ENCODE measurements at regions not wholly inside any gene's neighbourhood (a gene's known extent, or its start where the extent isn't known, plus 50 kb on each side); places are given as distances from the start of the nearest gene placed in this dataset.
"Not testable (repeated sequence)": the region's sequence is repeated elsewhere in the genome, so short reads cannot be mapped to it uniquely, and the experiment has no call there.

- no peak for DNase-seq
These were observed 157.2 kb upstream of the RREB1 start for GRCh38 chr6:6950373-6951145.

GRCh38 chr6:6951355-6951754, 156.4 kb upstream of the RREB1 start:
- DNase-seq, result no peak

GRCh38 chr6:6952484-6952883, 155.3 kb upstream of the RREB1 start:
- no peak for DNase-seq

- not testable (repeated sequence) for DNase-seq
These were observed 154.8 kb upstream of the RREB1 start for GRCh38 chr6:6952927-6953326.

- DNase-seq, result no peak
These were observed 147.1 kb upstream of the RREB1 start for GRCh38 chr6:6960571-6961251.

- DNase-seq, result no peak
These were observed 145.7 kb upstream of the RREB1 start for GRCh38 chr6:6962086-6962485.

- no peak for DNase-seq
These were observed 145.1 kb upstream of the RREB1 start for GRCh38 chr6:6962699-6963098.

GRCh38 chr6:6963390-6963789, 144.4 kb upstream of the RREB1 start:
- not testable (repeated sequence) for DNase-seq

- DNase-seq, result no peak
These were observed 143.1 kb upstream of the RREB1 start for GRCh38 chr6:6964675-6965074.

GRCh38 chr6:6966127-6966526, 141.6 kb upstream of the RREB1 start:
- no peak for DNase-seq

- DNase-seq, result no peak
These were observed 141.2 kb upstream of the RREB1 start for GRCh38 chr6:6966569-6966968.

- no peak for DNase-seq
These were observed 139.4 kb upstream of the RREB1 start for GRCh38 chr6:6968357-6968730.

- DNase-seq, result no peak
These were observed 138.8 kb upstream of the RREB1 start for GRCh38 chr6:6968731-6969552.

GRCh38 chr6:6969761-6970223, 138.0 kb upstream of the RREB1 start:
- DNase-seq, result no peak

- no peak for DNase-seq
These were observed 136.9 kb upstream of the RREB1 start for GRCh38 chr6:6970851-6971250.

GRCh38 chr6:6971369-6971768, 136.4 kb upstream of the RREB1 start:
- no peak for DNase-seq

- peak; percentile 63 for DNase-seq
These were observed 135.3 kb upstream of the RREB1 start for GRCh38 chr6:6972456-6972855.

GRCh38 chr6:6973721-6974120, 134.0 kb upstream of the RREB1 start:
- no peak for DNase-seq

- DNase-seq, result no peak
These were observed 132.2 kb upstream of the RREB1 start for GRCh38 chr6:6975459-6976111.

GRCh38 chr6:6976193-6976592, 131.6 kb upstream of the RREB1 start:
- DNase-seq, result no peak

- no peak for DNase-seq
These were observed 129.0 kb upstream of the RREB1 start for GRCh38 chr6:6978731-6979130.

GRCh38 chr6:6980999-6981597, 126.7 kb upstream of the RREB1 start:
- no peak for DNase-seq
